GM12878 (cell line): ENCODE measurements at regions not wholly inside any gene's neighbourhood (a gene's known extent, or its start where the extent isn't known, plus 50 kb on each side); places are given as distances from the start of the nearest gene placed in this dataset.

Experiments used
- ATAC-seq: fragments of 200-7000 bp; cut with Tn5 transposase; 3 replicates; pipeline ENCODE4 v1.9.1; 2020; ENCODE audit warnings: mild to moderate bottlenecking, moderate library complexity
- BruUV-seq: library from RNA; stranded (reverse); fragments of 400-500 nt; replicated peaks from 2 replicates; lab custom pipeline; 2021; lab: Mats Ljungman, UMichigan
- CTCF ChIA-PET: fragments of 300-600 bp; sonication (Branson Sonifier 250); formaldehyde crosslinking; extraction: SDS; loops from one replicate; lab custom pipeline; 2021; ENCODE audit warnings: inconsistent platforms; lab: Yijun Ruan, JAX
- POLR2A ChIA-PET: fragments of 350-600 bp; formaldehyde crosslinking; extraction: SDS; loops from one replicate; lab custom pipeline; 2021; ENCODE audit warnings: inconsistent platforms; lab: Charles Lee
- RAD21 ChIA-PET: fragments of 300-600 bp; sonication (Branson Sonifier 250); formaldehyde crosslinking; loops from one replicate; lab custom pipeline; 2023; ENCODE audit warnings: antibody characterized with exemption; ENCODE audit not compliant: unreplicated experiment; lab: Charles Lee
- SMC1A ChIA-PET: fragments of 300-600 bp; sonication (Branson Sonifier 250); formaldehyde crosslinking; loops from one replicate; lab custom pipeline; 2023; ENCODE audit not compliant: unreplicated experiment, uncharacterized antibody; lab: Charles Lee
- DNase-seq: peaks from one replicate; pipeline ENCODE4 v3.0.0-alpha.2; 2011; ENCODE audit warnings: low read depth, low spot score
- FAIRE-seq: peaks from 3 replicates; lab custom pipeline; 2011; peaks lifted over from hg19 to GRCh38; lab: Jason Lieb, UNC
- H2AFZ ChIP-seq: 2 replicates; pipeline ENCODE4 v1.6.0; 2011; ENCODE audit warnings: low read depth, low read length, control low read depth; ENCODE audit not compliant: control insufficient read depth
- H3K27ac ChIP-seq: 2 replicates; pipeline ENCODE4 v1.5.1; 2011; ENCODE audit warnings: control low read depth; ENCODE audit not compliant: control insufficient read depth, insufficient read depth
- H3K27me3 ChIP-seq, 2 experiments: replicated peaks in 1 of 2; 2 replicates each; pipeline versions ENCODE4 v1.6.0 to v1.6.1; 2011; ENCODE audit warnings: low read length in 1 of 2; ENCODE audit not compliant: control insufficient read depth in 2 of 2, insufficient read depth in 2 of 2
- H3K36me3 ChIP-seq, 2 experiments: 2 replicates each; pipeline ENCODE4 v1.5.1; 2011; ENCODE audit warnings: low read length in 1 of 2; ENCODE audit not compliant: control insufficient read depth in 2 of 2, insufficient read depth in 2 of 2
- H3K4me1 ChIP-seq: 2 replicates; pipeline ENCODE4 v1.6.1; 2011; ENCODE audit warnings: mild to moderate bottlenecking, low read length, moderate library complexity, mixed read lengths; ENCODE audit not compliant: control insufficient read depth, insufficient read depth
- H3K4me2 ChIP-seq: 2 replicates; pipeline ENCODE4 v1.6.0; 2011; ENCODE audit warnings: control low read depth; ENCODE audit not compliant: control insufficient read depth, insufficient read depth
- H3K4me3 ChIP-seq: fragments of 200-600 bp; sonication (generic); 2 replicates; pipeline ENCODE4 v1.5.1; 2016
- H3K79me2 ChIP-seq: 2 replicates; pipeline ENCODE4 v1.6.0; 2011; ENCODE audit warnings: low read length; ENCODE audit not compliant: control insufficient read depth, insufficient read depth
- H3K9ac ChIP-seq: 2 replicates; pipeline ENCODE4 v1.8.0; 2011; ENCODE audit warnings: low read length, control low read depth, mixed read lengths; ENCODE audit not compliant: control insufficient read depth, insufficient read depth
- H3K9me3 ChIP-seq: replicated peaks from 3 replicates; pipeline ENCODE4 v1.5.1; 2011; ENCODE audit warnings: mild to moderate bottlenecking, low read length; ENCODE audit not compliant: control insufficient read depth, insufficient read depth
- H4K20me1 ChIP-seq: 2 replicates; pipeline ENCODE4 v1.6.0; 2011; ENCODE audit not compliant: control insufficient read depth, insufficient read depth
- CBX3 ChIP-seq: fragments of 200-600 bp; sonication (generic); IDR thresholded peaks from 2 replicates; pipeline ENCODE4 v1.6.1; 2016; ENCODE audit warnings: low read depth, borderline replicate concordance
- GATAD2B ChIP-seq: fragments of 450-650 bp; conservative IDR thresholded peaks from 2 replicates; pipeline ENCODE4 v1.6.1; 2017; ENCODE audit warnings: low read depth, mild to moderate bottlenecking, moderate library complexity
- IKZF2 ChIP-seq, 2 experiments: fragments of 450-650 bp; IDR thresholded peaks; 2 replicates each; pipeline ENCODE4 v1.6.1; 2017; ENCODE audit warnings: mild to moderate bottlenecking in 2 of 2, moderate library complexity in 2 of 2
- KLF5 ChIP-seq: fragments of 450-650 bp; IDR thresholded peaks from 2 replicates; pipeline ENCODE4 v1.6.1; 2014; ENCODE audit warnings: mild to moderate bottlenecking; ENCODE audit not compliant: partially characterized antibody
- MTA2 ChIP-seq: fragments of 450-650 bp; IDR thresholded peaks from 2 replicates; pipeline ENCODE4 v1.6.1; 2016; ENCODE audit warnings: low read depth, mild to moderate bottlenecking, moderate library complexity
- MYB ChIP-seq: fragments of 150-350 bp; IDR thresholded peaks from 2 replicates; pipeline ENCODE4 v1.6.1; 2014; ENCODE audit warnings: mild to moderate bottlenecking, low read depth, low read length, borderline replicate concordance
- NFXL1 ChIP-seq: fragments of 450-650 bp; IDR thresholded peaks from 2 replicates; pipeline ENCODE4 v1.6.1; 2017; ENCODE audit warnings: antibody characterized with exemption, mild to moderate bottlenecking, borderline replicate concordance
- NR2F1 ChIP-seq: fragments of 450-650 bp; conservative IDR thresholded peaks from 2 replicates; pipeline ENCODE4 v1.6.1; 2017; ENCODE audit warnings: mild to moderate bottlenecking
- PAX5 ChIP-seq: IDR thresholded peaks from 2 replicates; pipeline ENCODE4 v1.6.1; 2011; ENCODE audit warnings: low read depth, low read length, borderline replicate concordance
- SPI1 ChIP-seq: IDR thresholded peaks from 2 replicates; pipeline ENCODE4 v1.6.1; 2011; ENCODE audit warnings: low read depth, mild to moderate bottlenecking, low read length, moderate library complexity, borderline replicate concordance; ENCODE audit not compliant: insufficient read depth
- SRF ChIP-seq, 2 experiments: IDR thresholded peaks; 2 replicates each; pipeline ENCODE4 v1.6.1; 2011; ENCODE audit warnings: low read depth in 2 of 2, low read length in 2 of 2, mild to moderate bottlenecking in 1 of 2, moderate library complexity in 1 of 2
- STAT1 ChIP-seq: fragments of 450-650 bp; conservative IDR thresholded peaks from 2 replicates; pipeline ENCODE4 v1.6.1; 2014; ENCODE audit warnings: antibody characterized with exemption, mild to moderate bottlenecking
- WGBS: methylation state at CpG from one replicate; pipeline ENCODE4 v1.1.6; 2016; ENCODE audit warnings: low lambda C conversion rate; ENCODE audit not compliant: insufficient replicate concordance, insufficient coverage; ENCODE audit errors: missing lambda C conversion rate; 5-methylcytosine and 5-hydroxymethylcytosine counted together
- in situ Hi-C: fragments of 300-500 bp; cut with MboI; formaldehyde crosslinking; loops from 9 replicates; pipeline ENCODE4 v1.14.3; 2018; ENCODE audit warnings: mixed read lengths
- intact Hi-C: fragments of 100-400 bp; cut with micrococcal nuclease; formaldehyde crosslinking; loops from one replicate; pipeline ENCODE4 v1.14.2; 2022; ENCODE audit not compliant: unreplicated experiment
- TF ChIP-seq, protein P1 (sequence below): fragments of 450-650 bp; IDR thresholded peaks from 2 replicates; pipeline ENCODE4 v1.6.1; 2014; ENCODE audit warnings: mild to moderate bottlenecking
- TF ChIP-seq, protein P2 (sequence below): fragments of 450-650 bp; IDR thresholded peaks from 2 replicates; pipeline ENCODE4 v1.6.1; 2017; ENCODE audit warnings: borderline replicate concordance
- TF ChIP-seq, protein P3 (sequence below): fragments of 450-650 bp; IDR thresholded peaks from 2 replicates; pipeline ENCODE4 v1.6.1; 2016; ENCODE audit warnings: mild to moderate bottlenecking, moderate library complexity, borderline replicate concordance

DNA sequence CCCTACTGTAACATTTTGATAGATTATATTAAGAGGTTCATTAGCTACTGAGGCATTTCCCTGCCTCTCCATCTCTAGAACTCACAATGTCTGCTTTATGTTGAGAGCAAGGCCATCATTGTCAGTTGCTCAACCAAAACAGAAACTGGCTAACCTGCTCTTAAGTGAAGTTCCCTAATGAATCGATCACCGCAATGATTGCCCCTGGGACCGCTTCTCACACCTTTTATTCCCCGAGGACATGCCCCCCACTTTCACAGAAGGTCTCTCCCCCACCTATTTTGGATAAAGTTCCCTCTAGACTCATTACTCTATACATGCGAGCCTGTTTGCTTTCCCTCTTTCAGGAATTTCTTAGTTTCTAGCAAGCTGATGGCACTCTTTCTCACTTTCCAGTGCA, 108.8 kb downstream of the FAM217A start:
- RAD21 ChIA-PET, result no interaction called here
- no peak overlapping the region for H3K4me3 ChIP-seq
- H3K9me3 ChIP-seq, result no peaks in the 10 kb centered on the region
- POLR2A ChIA-PET, result no interaction called here
- SMC1A ChIA-PET, result no interaction called here
- H3K27me3 ChIP-seq, result no peaks in the 10 kb centered on the region
- H3K79me2 ChIP-seq, result no peaks in the 10 kb centered on the region
- ATAC-seq (no peak; the same call in 2 of the 3 replicates), FAIRE-seq (no peak), DNase-seq (no peak)
- in situ Hi-C loops (no loop called here), intact Hi-C loops (no loop called here)
- no peaks in the 10 kb centered on the region for H4K20me1 ChIP-seq
- no peaks in the 10 kb centered on the region for H3K4me1 ChIP-seq
- no TSS peak for BruUV-seq
- H3K27ac ChIP-seq, result no peak overlapping the region
- no peak overlapping the region for H2AFZ ChIP-seq
- CTCF ChIA-PET, result interaction anchor here (0.7 to 3.8 kb wide), 2 partner anchors 8 to 239 kb away, joined by 3 to 18 read pairs; no protein-coding TSS in a partner anchor
- H3K4me2 ChIP-seq, result no peak overlapping the region
- H3K36me3 ChIP-seq, result no peaks in the 10 kb centered on the region
- 35% methylated on average over 5 of the region's 5 CpGs for WGBS
- H3K9ac ChIP-seq, result no peak overlapping the region
- TF ChIP-seq, protein P1, sequence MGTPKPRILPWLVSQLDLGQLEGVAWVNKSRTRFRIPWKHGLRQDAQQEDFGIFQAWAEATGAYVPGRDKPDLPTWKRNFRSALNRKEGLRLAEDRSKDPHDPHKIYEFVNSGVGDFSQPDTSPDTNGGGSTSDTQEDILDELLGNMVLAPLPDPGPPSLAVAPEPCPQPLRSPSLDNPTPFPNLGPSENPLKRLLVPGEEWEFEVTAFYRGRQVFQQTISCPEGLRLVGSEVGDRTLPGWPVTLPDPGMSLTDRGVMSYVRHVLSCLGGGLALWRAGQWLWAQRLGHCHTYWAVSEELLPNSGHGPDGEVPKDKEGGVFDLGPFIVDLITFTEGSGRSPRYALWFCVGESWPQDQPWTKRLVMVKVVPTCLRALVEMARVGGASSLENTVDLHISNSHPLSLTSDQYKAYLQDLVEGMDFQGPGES, result no peak
- TF ChIP-seq SPI1 (no peak), NR2F1 (peak; percentile 58), NFXL1 (no peak), MYB (no peak), SRF (IDR thresholded peaks at IDR 0.05; ENCODE audit: low read depth in 2 of 2, low read length in 2 of 2) (no peak), PAX5 (peak; percentile 43; the same call in 1 of the 2 replicates), GATAD2B (no peak), IKZF2 (IDR thresholded peaks at IDR 0.05) (no peak), MTA2 (peak; percentile 46; the same call in 1 of the 2 replicates), KLF5 (no peak), STAT1 (no peak), CBX3 (no peak)
- TF ChIP-seq, protein P2, sequence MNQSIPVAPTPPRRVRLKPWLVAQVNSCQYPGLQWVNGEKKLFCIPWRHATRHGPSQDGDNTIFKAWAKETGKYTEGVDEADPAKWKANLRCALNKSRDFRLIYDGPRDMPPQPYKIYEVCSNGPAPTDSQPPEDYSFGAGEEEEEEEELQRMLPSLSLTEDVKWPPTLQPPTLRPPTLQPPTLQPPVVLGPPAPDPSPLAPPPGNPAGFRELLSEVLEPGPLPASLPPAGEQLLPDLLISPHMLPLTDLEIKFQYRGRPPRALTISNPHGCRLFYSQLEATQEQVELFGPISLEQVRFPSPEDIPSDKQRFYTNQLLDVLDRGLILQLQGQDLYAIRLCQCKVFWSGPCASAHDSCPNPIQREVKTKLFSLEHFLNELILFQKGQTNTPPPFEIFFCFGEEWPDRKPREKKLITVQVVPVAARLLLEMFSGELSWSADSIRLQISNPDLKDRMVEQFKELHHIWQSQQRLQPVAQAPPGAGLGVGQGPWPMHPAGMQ, result no peak
- TF ChIP-seq, protein P3, sequence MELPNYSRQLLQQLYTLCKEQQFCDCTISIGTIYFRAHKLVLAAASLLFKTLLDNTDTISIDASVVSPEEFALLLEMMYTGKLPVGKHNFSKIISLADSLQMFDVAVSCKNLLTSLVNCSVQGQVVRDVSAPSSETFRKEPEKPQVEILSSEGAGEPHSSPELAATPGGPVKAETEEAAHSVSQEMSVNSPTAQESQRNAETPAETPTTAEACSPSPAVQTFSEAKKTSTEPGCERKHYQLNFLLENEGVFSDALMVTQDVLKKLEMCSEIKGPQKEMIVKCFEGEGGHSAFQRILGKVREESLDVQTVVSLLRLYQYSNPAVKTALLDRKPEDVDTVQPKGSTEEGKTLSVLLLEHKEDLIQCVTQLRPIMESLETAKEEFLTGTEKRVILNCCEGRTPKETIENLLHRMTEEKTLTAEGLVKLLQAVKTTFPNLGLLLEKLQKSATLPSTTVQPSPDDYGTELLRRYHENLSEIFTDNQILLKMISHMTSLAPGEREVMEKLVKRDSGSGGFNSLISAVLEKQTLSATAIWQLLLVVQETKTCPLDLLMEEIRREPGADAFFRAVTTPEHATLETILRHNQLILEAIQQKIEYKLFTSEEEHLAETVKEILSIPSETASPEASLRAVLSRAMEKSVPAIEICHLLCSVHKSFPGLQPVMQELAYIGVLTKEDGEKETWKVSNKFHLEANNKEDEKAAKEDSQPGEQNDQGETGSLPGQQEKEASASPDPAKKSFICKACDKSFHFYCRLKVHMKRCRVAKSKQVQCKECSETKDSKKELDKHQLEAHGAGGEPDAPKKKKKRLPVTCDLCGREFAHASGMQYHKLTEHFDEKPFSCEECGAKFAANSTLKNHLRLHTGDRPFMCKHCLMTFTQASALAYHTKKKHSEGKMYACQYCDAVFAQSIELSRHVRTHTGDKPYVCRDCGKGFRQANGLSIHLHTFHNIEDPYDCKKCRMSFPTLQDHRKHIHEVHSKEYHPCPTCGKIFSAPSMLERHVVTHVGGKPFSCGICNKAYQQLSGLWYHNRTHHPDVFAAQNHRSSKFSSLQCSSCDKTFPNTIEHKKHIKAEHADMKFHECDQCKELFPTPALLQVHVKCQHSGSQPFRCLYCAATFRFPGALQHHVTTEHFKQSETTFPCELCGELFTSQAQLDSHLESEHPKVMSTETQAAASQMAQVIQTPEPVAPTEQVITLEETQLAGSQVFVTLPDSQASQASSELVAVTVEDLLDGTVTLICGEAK, result no peak
